Astrocyte (in vitro differentiated cells and primary cell): ENCODE measurements at regions not wholly inside any gene's neighbourhood (a gene's known extent, or its start where the extent isn't known, plus 50 kb on each side); places are given as distances from the start of the nearest gene placed in this dataset.

Experiments used
- CTCF ChIP-seq: IDR thresholded peaks from 2 replicates; pipeline ENCODE4 v1.5.1; 2011; ENCODE audit warnings: low read depth, mild to moderate bottlenecking, inconsistent platforms, low read length, moderate library complexity; ENCODE audit not compliant: insufficient read depth
- EZH2 ChIP-seq: IDR thresholded peaks from 2 replicates; pipeline ENCODE4 v1.6.1; 2012; ENCODE audit warnings: mild to moderate bottlenecking, low read length, inconsistent platforms; ENCODE audit not compliant: insufficient read depth

- no peak for TF ChIP-seq CTCF
- no peak for TF ChIP-seq EZH2
These were observed 94.3 kb upstream of the ARRDC3 start for GRCh38 chr5:91477408-91477807.
